Endothelial cell of umbilical vein (primary cell): ENCODE measurements at regions not wholly inside any gene's neighbourhood (a gene's known extent, or its start where the extent isn't known, plus 50 kb on each side); places are given as distances from the start of the nearest gene placed in this dataset.
A peak's percentile ranks its signal among the peaks of the same experiment; 100 is the strongest.

ENCODE experiments used
- BruUV-seq: library from RNA; stranded (reverse); fragments of 400-500 nt; replicated peaks from 2 replicates; lab custom pipeline; 2021; lab: Mats Ljungman, UMichigan
- CTCF ChIA-PET: fragments of 300-600, 350-600 bp; sonication (Branson Sonifier 250); formaldehyde crosslinking; loops from one replicate; lab custom pipeline; 2021; ENCODE audit warnings: antibody characterized with exemption, inconsistent platforms; lab: Charles Lee
- POLR2A ChIA-PET: fragments of 300-600, 350-600 bp; sonication (Branson Sonifier 250); formaldehyde crosslinking; loops from one replicate; lab custom pipeline; 2021; ENCODE audit warnings: antibody characterized with exemption, inconsistent platforms; lab: Charles Lee
- DNase-seq: peaks from one replicate; pipeline ENCODE4 v3.0.0-alpha.2; 2011; ENCODE audit warnings: low read depth, low spot score
- FAIRE-seq: peaks from 2 replicates; lab custom pipeline; 2011; peaks lifted over from hg19 to GRCh38; lab: Jason Lieb, UNC
- H2AFZ ChIP-seq: 2 replicates; pipeline ENCODE4 v1.6.0; 2012; ENCODE audit warnings: low read depth, low read length, control low read depth, inconsistent platforms
- H3K27ac ChIP-seq: 2 replicates; pipeline ENCODE4 v1.5.1; 2011; ENCODE audit warnings: low read depth, mild to moderate bottlenecking, control low read depth, low read length, moderate library complexity; ENCODE audit not compliant: insufficient read depth
- H3K27me3 ChIP-seq, 2 experiments: 2 replicates each; pipeline versions ENCODE4 v1.6.0 to v1.6.1; 2011; ENCODE audit warnings: low read length in 2 of 2, mixed read lengths in 1 of 2; ENCODE audit not compliant: control insufficient read depth in 2 of 2, insufficient read depth in 2 of 2
- H3K36me3 ChIP-seq, 2 experiments: 2 replicates in 1 of 2; 3 replicates in 1 of 2; pipeline ENCODE4 v1.5.1; 2011; ENCODE audit warnings: low read length in 2 of 2, mild to moderate bottlenecking in 1 of 2, moderate library complexity in 1 of 2; ENCODE audit not compliant: control insufficient read depth in 2 of 2, insufficient read depth in 2 of 2; ENCODE audit errors: extremely low read depth in 1 of 2
- H3K4me1 ChIP-seq: 3 replicates; pipeline ENCODE4 v1.5.1; 2011; ENCODE audit warnings: mild to moderate bottlenecking, low read length; ENCODE audit not compliant: control insufficient read depth, insufficient read depth; ENCODE audit errors: extremely low read depth
- H3K4me2 ChIP-seq: 2 replicates; pipeline ENCODE4 v1.6.1; 2011; ENCODE audit warnings: low read length, control low read depth, mixed read lengths; ENCODE audit not compliant: insufficient read depth
- H3K4me3 ChIP-seq, 3 experiments: fragments of 200-600 bp in 1 of 3; sonication (generic), shearing (Covaris generic) in 1 of 3; replicated peaks in 1 of 3; 2 replicates each; pipeline ENCODE4 v1.5.1; 2011 to 2016; ENCODE audit warnings: control low read depth in 3 of 3, low read length in 3 of 3, mild to moderate bottlenecking in 2 of 3, inconsistent platforms in 1 of 3, low read depth in 1 of 3, moderate library complexity in 1 of 3; ENCODE audit not compliant: insufficient read depth in 1 of 3
- H3K79me2 ChIP-seq: 2 replicates; pipeline ENCODE4 v1.6.0; 2012; ENCODE audit warnings: low read length, inconsistent platforms; ENCODE audit not compliant: control insufficient read depth, insufficient read depth
- H3K9ac ChIP-seq: replicated peaks from 2 replicates; pipeline ENCODE3; 2011; ENCODE audit warnings: low read length, control low read depth; ENCODE audit not compliant: insufficient read depth; ENCODE audit errors: extremely low read depth
- H3K9me1 ChIP-seq: replicated peaks from 3 replicates; pipeline ENCODE4 v1.6.0; 2011; ENCODE audit warnings: mild to moderate bottlenecking, low read length; ENCODE audit not compliant: control insufficient read depth, insufficient read depth; ENCODE audit errors: extremely low read depth
- H3K9me3 ChIP-seq: replicated peaks from 2 replicates; pipeline ENCODE4 v1.5.1; 2012; ENCODE audit warnings: low read length, inconsistent platforms; ENCODE audit not compliant: control insufficient read depth, insufficient read depth
- H4K20me1 ChIP-seq: replicated peaks from 2 replicates; pipeline ENCODE3; 2011; ENCODE audit warnings: mild to moderate bottlenecking, low read length; ENCODE audit not compliant: control insufficient read depth, insufficient read depth; ENCODE audit errors: extremely low read depth
- EZH2 ChIP-seq: IDR thresholded peaks from 2 replicates; pipeline ENCODE4 v1.6.1; 2012; ENCODE audit warnings: borderline replicate concordance, low read depth, mild to moderate bottlenecking, moderate library complexity, low read length, inconsistent platforms; ENCODE audit not compliant: severe bottlenecking
- FOS ChIP-seq: IDR thresholded peaks from 2 replicates; pipeline ENCODE4 v1.6.1; 2011; ENCODE audit warnings: mild to moderate bottlenecking, low read length, moderate library complexity, borderline replicate concordance; ENCODE audit not compliant: insufficient read depth
- GATA2 ChIP-seq: IDR thresholded peaks from 2 replicates; pipeline ENCODE4 v1.7.0; 2011; ENCODE audit warnings: low read depth, mild to moderate bottlenecking, moderate library complexity, mixed read lengths, low read length; ENCODE audit not compliant: insufficient read length, insufficient read depth
- JUN ChIP-seq: IDR thresholded peaks from 2 replicates; pipeline ENCODE4 v1.6.1; 2011; ENCODE audit warnings: borderline replicate concordance, low read depth; ENCODE audit not compliant: insufficient read length, insufficient read depth
- POLR2A ChIP-seq: IDR thresholded peaks from 2 replicates; pipeline ENCODE4 v1.6.1; 2012; ENCODE audit warnings: low read depth, mild to moderate bottlenecking, control low read depth, low read length
- POLR2AphosphoS5 ChIP-seq: IDR thresholded peaks from 2 replicates; pipeline ENCODE4 v1.6.1; 2012; ENCODE audit warnings: low read depth, mild to moderate bottlenecking, control low read depth, low read length, moderate library complexity; ENCODE audit not compliant: insufficient read depth
- dilution Hi-C: fragments of 300-500 bp; cut with MboI; formaldehyde crosslinking; loops from one replicate; pipeline ENCODE4 v1.15.0; 2019; ENCODE audit warnings: low sequenced_read_pairs; ENCODE audit not compliant: extremely low pct_ligation_motif_present
- intact Hi-C: fragments of 100-400 bp; cut with micrococcal nuclease; formaldehyde crosslinking; loops from one replicate; pipeline ENCODE4 v1.10.0; 2022
- TF ChIP-seq, protein P1 (sequence below), 2 donors: IDR thresholded peaks; 1 replicate in 1 of 2; 2 replicates in 1 of 2; pipeline ENCODE4 v1.5.1; 2011; ENCODE audit warnings: low read length in 2 of 2, mild to moderate bottlenecking in 2 of 2, moderate library complexity in 2 of 2, control low read depth in 1 of 2, inconsistent platforms in 1 of 2, low read depth in 1 of 2; ENCODE audit not compliant: insufficient read depth in 1 of 2; ENCODE audit errors: extremely low read depth in 1 of 2
- TF ChIP-seq, protein P2 (sequence below): IDR thresholded peaks from 2 replicates; pipeline ENCODE4 v1.6.1; 2011; ENCODE audit not compliant: insufficient read depth, insufficient read length

DNA sequence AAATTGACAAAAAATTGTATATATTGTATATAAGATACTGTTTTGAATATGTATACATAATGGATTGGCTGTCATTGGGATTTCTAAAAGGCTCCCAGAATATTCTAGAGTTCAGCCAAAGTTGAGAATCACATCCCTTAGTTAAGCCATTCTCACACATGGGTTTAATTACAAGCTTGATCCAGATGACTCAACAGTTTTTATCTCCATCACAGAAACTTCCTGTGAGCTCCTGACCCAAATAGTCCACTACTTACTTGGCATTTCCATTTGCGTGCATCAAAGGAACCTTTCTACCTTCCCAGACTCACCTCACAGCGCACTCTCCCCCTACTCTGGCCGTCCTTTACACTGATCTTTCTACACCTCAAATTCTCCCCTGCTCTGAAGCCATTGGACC, 184.8 kb upstream of the ARHGAP20 start:
- H3K4me3 ChIP-seq = no peak overlapping the region
- ChIA-PET CTCF (no interaction called here), POLR2A (no interaction called here)
- no peak overlapping the region for H3K4me2 ChIP-seq
- H3K79me2 ChIP-seq = no peaks in the 10 kb centered on the region
- no peak overlapping the region for H2AFZ ChIP-seq
- FAIRE-seq (no peak), DNase-seq (peak; percentile 14)
- H3K27ac ChIP-seq = no peak overlapping the region
- H3K9ac ChIP-seq = no peak overlapping the region
- TF ChIP-seq POLR2A (no peak), JUN (no peak), FOS (no peak), GATA2 (no peak), EZH2 (no peak), POLR2AphosphoS5 (no peak)
- TF ChIP-seq, protein P1, sequence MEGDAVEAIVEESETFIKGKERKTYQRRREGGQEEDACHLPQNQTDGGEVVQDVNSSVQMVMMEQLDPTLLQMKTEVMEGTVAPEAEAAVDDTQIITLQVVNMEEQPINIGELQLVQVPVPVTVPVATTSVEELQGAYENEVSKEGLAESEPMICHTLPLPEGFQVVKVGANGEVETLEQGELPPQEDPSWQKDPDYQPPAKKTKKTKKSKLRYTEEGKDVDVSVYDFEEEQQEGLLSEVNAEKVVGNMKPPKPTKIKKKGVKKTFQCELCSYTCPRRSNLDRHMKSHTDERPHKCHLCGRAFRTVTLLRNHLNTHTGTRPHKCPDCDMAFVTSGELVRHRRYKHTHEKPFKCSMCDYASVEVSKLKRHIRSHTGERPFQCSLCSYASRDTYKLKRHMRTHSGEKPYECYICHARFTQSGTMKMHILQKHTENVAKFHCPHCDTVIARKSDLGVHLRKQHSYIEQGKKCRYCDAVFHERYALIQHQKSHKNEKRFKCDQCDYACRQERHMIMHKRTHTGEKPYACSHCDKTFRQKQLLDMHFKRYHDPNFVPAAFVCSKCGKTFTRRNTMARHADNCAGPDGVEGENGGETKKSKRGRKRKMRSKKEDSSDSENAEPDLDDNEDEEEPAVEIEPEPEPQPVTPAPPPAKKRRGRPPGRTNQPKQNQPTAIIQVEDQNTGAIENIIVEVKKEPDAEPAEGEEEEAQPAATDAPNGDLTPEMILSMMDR (IDR thresholded peaks at IDR 0.05; ENCODE audit: extremely low read depth in 1 of 2, insufficient read depth in 1 of 2, low read depth in 1 of 2, low read length in 2 of 2) = no peak
- TF ChIP-seq, protein P2, sequence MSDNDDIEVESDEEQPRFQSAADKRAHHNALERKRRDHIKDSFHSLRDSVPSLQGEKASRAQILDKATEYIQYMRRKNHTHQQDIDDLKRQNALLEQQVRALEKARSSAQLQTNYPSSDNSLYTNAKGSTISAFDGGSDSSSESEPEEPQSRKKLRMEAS = no peak
- no peaks in the 10 kb centered on the region for H3K36me3 ChIP-seq
- intact Hi-C loops = no loop called here
- H3K9me3 ChIP-seq = no peaks in the 10 kb centered on the region
- no peaks in the 10 kb centered on the region for H4K20me1 ChIP-seq
- no peaks in the 10 kb centered on the region for H3K27me3 ChIP-seq
- dilution Hi-C loops = no loop called here
- H3K4me1 ChIP-seq = no peaks in the 10 kb centered on the region
- no peaks in the 10 kb centered on the region for H3K9me1 ChIP-seq
- no TSS peak for BruUV-seq
